ENCODE measurements at regions not wholly inside any gene's neighbourhood (a gene's known extent, or its start where the extent isn't known, plus 50 kb on each side); places are given as distances from the start of the nearest gene placed in this dataset.

GRCh38 chr15:39211108-39211979 lies 369.5 kb upstream of the THBS1 start:
- DNase-seq (ENCODE audit: low read depth): no peak

GRCh38 chr15:39213385-39213840 lies 367.5 kb upstream of the THBS1 start:
- no peak for DNase-seq (ENCODE audit: low read depth)

DNA sequence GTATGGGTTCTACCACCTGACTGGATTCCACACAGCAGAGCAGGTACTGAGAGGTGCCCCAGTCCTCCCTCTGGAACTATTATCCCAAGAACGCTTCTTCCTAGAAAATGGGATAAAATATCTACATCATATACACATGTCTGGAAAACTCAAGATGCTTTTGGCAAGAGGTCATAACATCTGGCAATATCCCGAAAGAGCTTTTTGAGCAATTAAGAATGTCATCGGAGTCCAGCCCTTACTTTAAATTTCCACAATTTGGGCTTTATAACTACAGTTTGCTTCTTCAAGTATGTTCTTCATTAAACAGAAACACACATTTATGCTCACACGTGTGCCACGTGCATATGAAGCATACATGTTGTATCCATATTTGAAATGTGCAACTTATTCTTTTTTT lies 365.9 kb upstream of the THBS1 start:
- no peak for DNase-seq (ENCODE audit: low read depth)

- no peak for DNase-seq (ENCODE audit: low read depth)
These were observed 364.1 kb upstream of the THBS1 start for GRCh38 chr15:39216816-39217215.

GRCh38 chr15:39219608-39220007 lies 361.3 kb upstream of the THBS1 start:
- no peak for DNase-seq (ENCODE audit: low read depth)

DNA sequence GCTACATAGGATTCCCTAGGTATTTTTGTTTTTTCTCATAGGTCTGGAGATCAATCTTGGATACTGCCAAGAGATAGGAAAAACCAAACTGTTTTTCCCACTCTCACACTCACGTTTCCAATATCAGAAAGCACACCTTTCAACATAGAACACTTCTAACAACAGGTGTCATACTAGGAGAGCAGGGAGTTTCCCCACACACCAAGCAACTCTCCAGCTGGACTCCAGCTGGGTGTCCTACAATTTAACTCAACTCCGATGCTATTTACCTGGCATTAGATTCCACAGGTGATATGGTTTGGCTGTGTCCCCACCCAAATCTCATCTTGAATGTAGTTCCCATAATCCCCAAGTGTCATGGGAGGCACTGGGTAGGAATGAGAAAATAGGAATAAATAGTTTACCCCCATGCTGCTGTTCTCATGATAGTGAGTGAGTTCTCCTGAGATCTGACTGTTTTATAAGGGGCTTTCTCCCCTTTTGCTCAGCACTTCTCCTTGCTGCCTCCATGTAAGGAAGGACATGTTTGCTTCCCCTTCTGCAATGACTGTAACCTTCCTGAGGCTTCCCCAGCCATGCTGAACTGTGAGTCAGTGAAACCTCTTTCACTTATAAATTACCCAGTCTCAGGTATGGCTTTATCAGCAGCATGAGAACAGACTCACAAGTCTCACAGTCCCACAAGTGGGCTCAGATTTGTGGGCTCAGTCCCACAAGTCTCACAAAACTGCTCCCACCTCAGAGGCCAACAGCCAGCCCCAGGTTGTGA lies 354.5 kb upstream of the THBS1 start:
- no peak for DNase-seq (ENCODE audit: low read depth)

GRCh38 chr15:39227001-39227400 lies 353.9 kb upstream of the THBS1 start:
- no peak for DNase-seq (ENCODE audit: low read depth)

GRCh38 chr15:39228889-39229288 lies 352.0 kb upstream of the THBS1 start:
- no peak for DNase-seq (ENCODE audit: low read depth)

DNA sequence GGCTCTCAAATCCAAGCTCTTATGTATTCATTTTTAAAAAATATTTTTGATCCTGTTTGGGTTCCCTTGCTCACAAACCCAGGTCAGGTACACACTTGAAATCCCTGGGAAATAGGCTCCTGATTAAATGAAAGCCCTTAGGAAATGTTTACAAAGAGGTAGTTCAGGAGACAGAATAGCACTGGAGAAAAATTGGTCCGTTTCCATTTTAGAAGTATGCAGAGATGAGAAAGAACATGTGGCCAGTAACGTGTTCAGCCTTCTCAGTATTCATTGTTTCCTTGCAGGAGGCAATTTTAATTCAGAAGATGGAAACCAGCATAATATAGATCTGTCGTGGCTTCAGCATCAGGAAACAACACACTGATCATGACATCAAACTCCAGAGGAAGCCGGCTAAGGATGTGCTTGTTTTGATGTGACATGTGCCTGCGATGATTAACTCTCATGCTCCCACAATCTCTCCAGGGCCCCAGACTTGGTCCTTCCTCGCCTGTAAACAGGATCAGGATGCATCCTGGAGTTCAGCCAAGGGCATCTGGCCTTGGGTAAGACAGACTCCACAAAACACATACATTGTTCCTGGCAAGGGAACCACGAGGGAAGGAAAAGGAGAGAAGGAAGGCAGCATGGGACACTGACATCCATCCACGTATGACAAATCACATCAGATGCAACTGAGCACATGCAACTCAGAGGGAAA lies 350.5 kb upstream of the THBS1 start:
- DNase-seq (ENCODE audit: low read depth): no peak

DNA sequence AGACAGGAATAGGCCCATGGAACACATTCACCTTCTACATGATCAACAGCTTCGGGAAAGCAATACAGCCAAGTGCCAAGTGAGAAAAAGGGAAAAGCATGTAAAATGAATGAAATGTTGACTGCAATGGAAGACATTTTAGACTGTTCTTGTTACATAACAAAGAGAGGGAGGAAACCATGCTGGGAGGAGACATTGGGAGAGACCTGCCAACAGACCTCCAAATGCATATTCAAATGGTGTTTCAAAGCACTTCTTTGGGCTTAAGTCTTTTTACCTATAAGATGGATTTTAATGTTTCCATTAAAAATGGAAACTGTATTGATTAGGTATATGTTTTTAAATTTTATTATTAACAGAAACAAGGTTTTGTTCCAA lies 350.0 kb upstream of the THBS1 start:
- DNase-seq (ENCODE audit: low read depth): no peak

- no peak for DNase-seq (ENCODE audit: low read depth)
These were observed 348.4 kb upstream of the THBS1 start for GRCh38 chr15:39232512-39232911.

GRCh38 chr15:39235084-39235795 lies 345.6 kb upstream of the THBS1 start:
- no peak for DNase-seq (ENCODE audit: low read depth)

- DNase-seq (ENCODE audit: low read depth): no peak
These were observed 344.5 kb upstream of the THBS1 start for GRCh38 chr15:39236375-39236774.

DNA sequence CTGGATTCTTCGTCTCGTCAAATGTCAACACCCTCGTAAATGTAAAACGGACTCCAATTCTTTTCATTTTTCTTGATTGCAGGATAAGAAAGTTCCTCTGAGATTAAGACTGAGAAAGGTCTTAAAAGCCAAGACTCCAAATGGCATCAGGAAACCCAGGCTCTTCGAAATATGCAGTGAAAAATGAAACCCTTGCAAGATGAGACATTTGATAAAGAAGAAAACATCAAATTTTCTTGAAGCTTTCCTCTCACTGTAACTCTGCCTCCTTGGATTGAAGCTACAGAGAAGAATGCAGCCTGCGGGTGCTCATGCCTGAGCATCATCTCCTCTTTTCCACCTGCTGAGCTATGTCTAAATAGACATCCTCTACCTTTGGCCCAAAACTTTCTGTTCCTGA lies 342.4 kb upstream of the THBS1 start:
- no peak for DNase-seq (ENCODE audit: low read depth)

DNA sequence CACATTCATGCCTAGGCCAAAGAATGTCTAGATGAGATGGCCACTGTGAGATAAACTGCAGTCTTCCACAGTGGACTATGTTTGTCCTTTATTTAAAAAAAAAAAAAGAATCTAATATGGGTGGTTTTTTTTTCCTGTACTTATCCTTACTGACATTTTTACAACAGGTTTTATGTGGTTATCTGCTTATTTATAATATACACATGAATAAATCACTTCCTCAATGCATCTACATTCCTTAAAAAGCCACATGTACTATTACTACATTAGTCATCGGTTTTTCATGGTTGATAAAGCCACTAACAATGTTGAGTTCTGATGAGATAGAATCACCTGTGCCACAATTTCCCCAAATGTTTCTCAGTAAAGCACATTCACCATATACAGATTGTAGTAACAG lies 341.3 kb upstream of the THBS1 start:
- no peak for DNase-seq (ENCODE audit: low read depth)

- no peak for DNase-seq (ENCODE audit: low read depth)
These were observed 338.5 kb upstream of the THBS1 start for GRCh38 chr15:39242345-39242744.

DNA sequence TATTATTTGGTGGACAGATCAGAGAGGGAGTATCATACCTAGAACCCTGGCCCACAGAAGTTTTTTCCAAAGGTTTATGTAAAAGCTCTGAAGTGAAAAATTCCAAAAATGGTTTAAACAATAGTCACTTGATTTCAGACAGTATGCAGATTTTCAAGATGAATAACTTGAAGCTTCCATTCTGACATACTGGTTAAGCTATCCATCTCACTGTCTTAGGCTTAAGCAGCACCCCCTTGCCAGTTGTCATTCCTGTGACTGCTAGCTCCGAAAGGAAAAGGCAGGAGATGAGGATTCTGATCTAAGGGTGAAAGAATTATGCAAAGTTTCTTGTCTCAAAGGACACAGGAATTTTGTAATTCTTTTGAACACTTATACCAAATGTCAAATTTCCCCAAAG lies 337.5 kb upstream of the THBS1 start:
- DNase-seq (ENCODE audit: low read depth): no peak

DNA sequence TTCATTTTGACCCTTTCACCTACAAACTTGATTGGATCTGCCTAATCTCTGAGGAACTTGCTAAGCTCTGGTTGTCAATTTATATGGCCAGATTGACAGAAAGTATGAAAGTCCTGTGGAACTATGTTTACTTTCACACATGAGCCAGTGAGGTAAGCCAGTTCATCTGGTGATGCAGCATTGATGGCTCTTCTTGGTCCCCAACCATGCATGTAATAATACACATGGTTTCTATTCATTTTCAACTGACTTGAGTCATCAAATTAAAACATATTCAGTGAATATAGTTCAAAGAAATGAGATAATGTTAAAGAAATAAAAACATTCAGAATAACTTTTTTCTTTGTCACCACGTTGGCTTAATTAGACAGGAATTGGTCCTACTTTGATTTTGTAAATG lies 336.1 kb upstream of the THBS1 start:
- DNase-seq (ENCODE audit: low read depth): no peak

DNA sequence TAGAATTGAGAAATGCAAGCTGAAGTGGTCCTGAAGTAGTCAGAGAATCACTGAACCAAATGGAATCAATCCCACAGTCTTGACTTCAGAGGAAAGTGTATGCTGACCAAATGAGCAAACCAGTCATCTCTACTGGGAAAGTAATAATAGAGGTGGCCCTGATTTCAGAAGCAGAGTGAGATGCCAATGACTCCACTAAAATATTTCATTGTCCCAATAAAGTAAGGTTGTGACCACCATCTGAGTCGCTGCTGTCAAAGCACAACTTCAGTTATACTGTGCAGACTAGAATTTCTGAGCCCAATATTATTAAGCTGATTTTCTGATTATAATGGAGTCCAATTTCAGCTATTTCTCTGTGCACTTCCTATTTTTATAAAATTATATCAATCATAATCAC lies 334.4 kb upstream of the THBS1 start:
- DNase-seq (ENCODE audit: low read depth): no peak

DNA sequence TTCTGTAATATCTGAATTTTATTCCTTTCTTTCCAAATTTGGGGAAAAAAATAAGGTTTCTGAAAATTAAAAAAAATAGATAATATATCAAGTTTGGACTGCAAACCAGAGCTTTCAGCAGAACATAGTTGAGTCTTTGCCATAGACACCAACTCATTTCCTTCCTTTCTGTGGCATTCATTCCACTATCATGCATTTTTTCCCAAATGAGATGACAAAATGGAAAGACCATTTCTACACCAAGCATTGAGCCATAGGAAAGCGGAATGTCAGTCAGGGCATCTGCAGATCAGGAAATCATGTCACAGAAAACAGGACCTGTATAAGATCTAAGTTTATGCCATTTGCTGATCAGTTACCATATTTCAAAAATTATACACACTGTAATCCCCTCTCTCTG lies 333.3 kb upstream of the THBS1 start:
- no peak for DNase-seq (ENCODE audit: low read depth)

DNA sequence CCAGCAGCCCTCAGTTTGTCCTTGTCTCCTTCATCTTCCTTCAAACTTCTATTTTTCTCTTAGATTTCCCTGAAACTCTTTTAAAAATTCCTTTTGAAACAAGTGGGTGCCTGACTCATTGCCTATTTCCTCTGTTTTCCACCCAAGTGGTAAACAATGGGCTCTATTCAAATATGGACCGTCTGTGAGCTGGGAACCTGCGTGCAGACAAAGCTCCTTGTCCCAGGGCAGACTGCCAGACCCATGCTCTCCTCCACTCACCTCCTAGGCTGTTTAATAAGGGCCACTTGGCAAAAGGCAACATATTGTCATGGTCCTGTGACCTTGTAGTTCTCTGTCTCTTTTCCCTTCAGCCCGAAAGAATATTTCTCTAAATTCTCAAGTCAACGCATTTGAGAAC lies 332.7 kb upstream of the THBS1 start:
- no peak for DNase-seq (ENCODE audit: low read depth)

- DNase-seq (ENCODE audit: low read depth): no peak
These were observed 330.9 kb upstream of the THBS1 start for GRCh38 chr15:39250001-39250400.
